Body of pancreas (tissue), 4 donors: ENCODE measurements at regions not wholly inside any gene's neighbourhood (a gene's known extent, or its start where the extent isn't known, plus 50 kb on each side); places are given as distances from the start of the nearest gene placed in this dataset.
A peak's percentile ranks its signal among the peaks of the same experiment; 100 is the strongest.

Experiments
- ATAC-seq: fragments of 150-250 bp; one replicate; pipeline ENCODE4 v1.9.1; 2016
- DNase-seq, 4 donors: peaks; one replicate each; pipeline ENCODE4 v3.0.0-alpha.2; 2019
- H3K27ac ChIP-seq, 4 donors: fragments of 200-600 bp; sonication (generic); 1 replicate in 3 of 4; 2 replicates in 1 of 4; pipeline versions ENCODE4 v1.5.1 to v1.6.1; 2016 to 2019; ENCODE audit warnings: mild to moderate bottlenecking in 1 of 4, mixed read lengths in 1 of 4, moderate library complexity in 1 of 4
- H3K27me3 ChIP-seq, 2 donors: fragments of 200-600 bp; sonication (generic); one replicate each; pipeline ENCODE4 v1.6.0; 2016; ENCODE audit warnings: mild to moderate bottlenecking in 1 of 2
- H3K36me3 ChIP-seq, 2 donors: fragments of 200-600 bp; sonication (generic); replicated peaks in 1 of 2; 2 replicates each; pipeline ENCODE4 v1.5.1; 2016; ENCODE audit warnings: low read depth in 2 of 2; ENCODE audit not compliant: insufficient read depth in 1 of 2
- H3K4me1 ChIP-seq: fragments of 200-600 bp; sonication (generic); one replicate; pipeline ENCODE4 v1.6.0; 2016
- H3K4me3 ChIP-seq, 2 donors: fragments of 200-600 bp; sonication (generic); 1 replicate in 1 of 2; 2 replicates in 1 of 2; pipeline ENCODE4 v1.5.1; 2016 to 2019
- H3K9me3 ChIP-seq, 3 donors: fragments of 200-600 bp; sonication (generic); 1 replicate in 2 of 3; 2 replicates in 1 of 3; pipeline ENCODE4 v1.5.1; 2016
- CTCF ChIP-seq, 7 experiments: fragments of 450-650 bp in 4 of 7; fragments of 200-600 bp in 3 of 7; sonication (generic) in 3 of 7; IDR thresholded peaks; one replicate each; pipeline ENCODE4 v1.5.1; 2016 to 2019; ENCODE audit warnings: antibody characterized with exemption in 7 of 7
- POLR2A ChIP-seq, 3 donors: fragments of 450-650 bp; IDR thresholded peaks; one replicate each; pipeline ENCODE4 v1.6.1; 2016; ENCODE audit warnings: antibody characterized with exemption in 3 of 3, mild to moderate bottlenecking in 2 of 3
- WGBS, 2 donors: methylation state at CpG; one replicate each; pipeline ENCODE4 v1.1.5; 2017; 5-methylcytosine and 5-hydroxymethylcytosine counted together
- intact Hi-C: fragments of 100-400 bp; cut with DNase I; formaldehyde crosslinking; loops from one replicate; pipeline ENCODE4 v1.15.1; 2023

GRCh38 chr1:235023711-235024439, 104.8 kb downstream of the TOMM20 start:
- TF ChIP-seq POLR2A (IDR thresholded peaks at IDR 0.05) (no peak), CTCF (IDR thresholded peaks at IDR 0.05) (no peak)
- intact Hi-C loops: no loop called here
- H3K9me3 ChIP-seq: no peaks in the 10 kb centered on the region
- no peak for ATAC-seq
- no peak overlapping the region for H3K27ac ChIP-seq
- no peak overlapping the region for H3K4me3 ChIP-seq
- no peaks in the 10 kb centered on the region for H3K36me3 ChIP-seq
- H3K4me1 ChIP-seq: no peaks in the 10 kb centered on the region
- H3K27me3 ChIP-seq: no peaks in the 10 kb centered on the region
- 89 to 92% methylated on average over 10 of the region's 10 CpGs for WGBS, 2 donors
- DNase-seq: no peak

DNA sequence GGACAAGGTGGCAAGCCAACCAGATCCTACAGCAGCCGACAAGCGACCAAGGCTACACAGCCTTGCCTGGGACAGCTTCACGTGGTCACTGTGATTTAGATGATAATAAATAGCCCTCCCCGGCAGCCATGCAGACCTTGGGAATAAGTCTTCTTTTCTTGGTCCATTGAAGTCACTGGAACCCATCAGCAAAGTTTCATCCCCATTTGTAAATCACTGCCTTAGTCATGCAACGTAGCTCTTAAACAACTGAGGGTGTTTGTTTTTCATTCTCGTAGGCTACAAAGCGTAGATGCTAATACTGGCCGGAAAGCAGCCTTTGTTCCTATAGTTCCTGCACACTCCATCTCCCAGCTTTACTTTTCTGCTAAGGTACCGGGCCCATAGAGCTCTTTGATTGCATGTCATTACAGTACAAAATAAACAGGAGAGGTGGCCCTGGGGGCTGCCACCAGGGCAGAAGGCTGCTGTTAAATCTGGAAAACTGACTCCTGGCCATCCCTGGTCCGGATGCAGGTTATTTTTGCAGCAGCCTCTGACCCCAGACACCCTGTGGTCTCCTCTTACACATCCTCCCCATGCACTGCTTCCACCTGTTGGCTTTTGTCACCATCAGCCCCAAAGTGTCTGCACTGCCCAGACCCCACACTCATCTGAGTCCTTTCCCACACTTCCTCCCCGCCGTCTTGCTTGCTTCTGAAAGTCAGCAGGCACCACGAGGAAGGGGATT, 105.5 kb downstream of the TOMM20 start:
- Histone ChIP-seq H3K4me1 (no peaks in the 10 kb centered on the region), H3K36me3 (no peaks in the 10 kb centered on the region), H3K27ac (no peak overlapping the region), H3K9me3 (no peaks in the 10 kb centered on the region), H3K4me3 (no peak overlapping the region), H3K27me3 (no peaks in the 10 kb centered on the region)
- no peak for TF ChIP-seq CTCF (IDR thresholded peaks at IDR 0.05)
- TF ChIP-seq POLR2A (IDR thresholded peaks at IDR 0.05): no peak
- DNase-seq (no peak), ATAC-seq (peak; percentile 4)
- intact Hi-C loops: no loop called here
- 92 to 93% methylated on average over 13 of the region's 13 CpGs for WGBS, 2 donors

- 67 to 75% methylated on average over 12 of the region's 12 CpGs for WGBS, 2 donors
- no peaks in the 10 kb centered on the region for H3K4me1 ChIP-seq
- H3K36me3 ChIP-seq: no peaks in the 10 kb centered on the region
- peak; percentile 15 for ATAC-seq
- TF ChIP-seq CTCF (IDR thresholded peaks at IDR 0.05) (no peak), POLR2A (IDR thresholded peaks at IDR 0.05) (no peak)
- DNase-seq: no peak
- no peak overlapping the region for H3K4me3 ChIP-seq
- no peaks in the 10 kb centered on the region for H3K27me3 ChIP-seq
- intact Hi-C loops: no loop called here
- no peaks in the 10 kb centered on the region for H3K9me3 ChIP-seq
- H3K27ac ChIP-seq: no peak overlapping the region
These were observed 106.2 kb downstream of the TOMM20 start for GRCh38 chr1:235022341-235022980.

DNA sequence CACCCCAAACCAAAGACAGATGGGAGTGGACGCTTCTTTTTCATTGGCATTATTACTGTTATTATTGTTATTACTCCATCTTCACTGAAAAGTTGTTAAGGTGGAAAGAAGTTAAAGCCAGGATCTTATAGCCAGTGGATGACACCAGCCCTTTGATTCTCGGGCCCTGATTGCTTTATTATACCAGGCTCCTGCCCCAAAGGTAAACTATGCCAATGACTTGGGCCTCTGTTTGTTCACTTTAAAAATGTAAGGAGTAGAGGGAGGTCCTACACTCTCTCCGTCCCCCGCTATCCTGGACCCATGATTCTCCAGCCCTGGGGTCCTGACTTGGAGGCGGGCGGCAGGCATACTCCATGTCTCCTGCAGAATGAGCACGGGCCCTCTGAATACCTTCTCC, 106.8 kb downstream of the TOMM20 start:
- Histone ChIP-seq H3K4me3 (no peak overlapping the region), H3K9me3 (no peaks in the 10 kb centered on the region), H3K27me3 (no peaks in the 10 kb centered on the region), H3K36me3 (no peaks in the 10 kb centered on the region), H3K27ac (no peak overlapping the region), H3K4me1 (no peaks in the 10 kb centered on the region)
- intact Hi-C loops: no loop called here
- WGBS, 2 donors: 81 to 94% methylated on average over 7 of the region's 7 CpGs
- ATAC-seq (no peak), DNase-seq (no peak)
- TF ChIP-seq POLR2A (IDR thresholded peaks at IDR 0.05) (no peak), CTCF (IDR thresholded peaks at IDR 0.05) (no peak)
